ENCODE measurements at regions not wholly inside any gene's neighbourhood (a gene's known extent, or its start where the extent isn't known, plus 50 kb on each side); places are given as distances from the start of the nearest gene placed in this dataset.
A peak's percentile ranks its signal among the peaks of the same experiment; 100 is the strongest.
"Not testable (repeated sequence)": the region's sequence is repeated elsewhere in the genome, so short reads cannot be mapped to it uniquely, and the experiment has no call there.

DNA sequence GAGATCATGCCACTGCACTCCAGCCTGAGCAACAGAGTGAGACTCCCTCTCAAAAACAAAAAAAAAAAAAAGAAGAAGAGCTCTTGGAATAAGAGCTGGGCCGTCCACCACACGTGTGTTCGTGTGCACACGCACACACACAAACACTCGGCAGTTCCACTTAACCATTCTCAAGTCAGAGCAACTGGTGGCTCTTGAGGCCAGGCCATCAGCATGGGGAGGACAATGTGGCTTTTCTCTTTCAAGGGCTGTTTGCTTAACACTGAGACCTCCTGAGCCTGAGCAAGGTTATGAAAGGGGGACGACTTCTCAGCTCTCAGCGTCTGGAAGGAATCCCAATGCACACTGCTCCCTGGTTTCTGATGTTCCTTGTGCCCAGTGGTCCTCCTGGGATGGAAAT is 444.9 kb downstream of the SOX9 start:
- no peak for DNase-seq

DNA sequence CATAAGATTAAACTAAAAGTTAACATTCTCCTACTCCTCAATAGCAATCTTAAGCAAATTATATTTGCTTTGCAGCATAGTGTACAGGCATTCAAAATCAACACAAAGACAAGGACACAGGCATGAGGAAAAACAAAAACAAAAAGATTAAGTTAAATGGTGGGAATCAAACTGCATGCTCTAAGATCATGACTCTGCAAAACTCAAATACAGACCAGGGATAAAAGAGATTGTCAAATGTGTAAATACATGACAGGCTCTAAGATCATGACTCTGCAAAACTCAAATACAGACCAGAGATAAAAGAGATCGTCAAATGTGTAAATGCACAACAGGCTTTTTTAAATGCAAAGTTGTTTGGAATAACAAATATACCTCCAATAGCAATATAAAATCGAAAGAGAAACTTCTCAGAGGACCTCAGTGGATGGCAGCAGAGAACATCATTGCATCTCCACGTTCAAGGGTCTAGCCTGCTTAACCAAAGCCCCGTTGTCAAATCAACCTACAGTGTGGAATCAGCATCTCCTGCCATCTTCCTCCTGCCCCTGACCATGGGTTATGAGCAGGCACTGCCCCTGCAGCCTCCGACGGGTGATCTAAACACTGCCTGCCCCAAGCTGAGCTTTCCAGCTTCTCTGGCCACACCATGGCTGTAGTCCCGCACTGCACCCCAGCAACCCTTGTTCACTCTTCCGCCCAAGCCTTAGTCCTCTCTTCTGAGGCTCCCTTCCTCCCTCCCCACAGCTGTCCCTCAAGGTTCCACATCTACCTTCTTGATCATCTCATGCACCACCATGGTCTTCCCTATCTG is 446.1 kb downstream of the SOX9 start:
- no peak for DNase-seq

- peak; percentile 48 for DNase-seq
These were observed 447.0 kb downstream of the SOX9 start for GRCh38 chr17:72567774-72568173.

GRCh38 chr17:72569148-72569946 is 448.5 kb downstream of the SOX9 start:
- DNase-seq, result peak; percentile 58

- DNase-seq, result no peak
These were observed 451.1 kb downstream of the SOX9 start for GRCh38 chr17:72571813-72572396.

GRCh38 chr17:72572604-72573491 is 452.0 kb downstream of the SOX9 start:
- no peak for DNase-seq

GRCh38 chr17:72573492-72573801 is 452.6 kb downstream of the SOX9 start:
- DNase-seq, result not testable (repeated sequence)

GRCh38 chr17:72574675-72575510 is 454.1 kb downstream of the SOX9 start:
- no peak for DNase-seq

DNA sequence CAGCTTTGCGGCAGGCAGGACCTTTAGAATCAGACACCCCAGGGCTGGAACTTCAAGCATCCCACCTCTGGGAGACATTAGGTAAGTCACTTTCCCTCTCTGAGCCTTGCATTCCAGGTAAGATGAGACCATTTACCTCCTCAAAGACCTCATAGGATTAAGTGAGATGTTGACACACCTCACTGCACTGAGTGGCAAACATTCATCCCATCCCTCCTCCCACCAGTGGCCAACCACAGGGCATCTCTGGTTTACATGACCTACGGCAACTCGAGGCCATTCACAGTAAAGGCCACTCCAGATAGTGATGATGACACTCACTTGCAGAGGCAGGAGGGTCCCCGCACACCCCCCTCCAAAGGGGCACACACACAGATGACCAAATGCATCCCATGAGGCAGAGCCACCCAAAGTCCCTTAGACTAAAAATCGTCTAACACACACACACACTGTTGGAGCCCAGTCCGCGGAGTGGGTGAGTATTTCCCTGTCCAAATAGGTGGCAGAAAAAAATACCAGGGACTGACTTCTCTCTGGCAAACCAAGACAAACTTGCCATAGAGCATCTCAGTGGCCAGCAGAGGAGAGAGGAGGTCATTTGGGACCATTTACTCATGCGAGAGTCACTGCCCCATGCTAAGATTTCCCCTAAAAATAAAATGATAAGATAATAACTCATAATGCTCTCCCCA is 454.9 kb downstream of the SOX9 start:
- DNase-seq, result no peak

DNA sequence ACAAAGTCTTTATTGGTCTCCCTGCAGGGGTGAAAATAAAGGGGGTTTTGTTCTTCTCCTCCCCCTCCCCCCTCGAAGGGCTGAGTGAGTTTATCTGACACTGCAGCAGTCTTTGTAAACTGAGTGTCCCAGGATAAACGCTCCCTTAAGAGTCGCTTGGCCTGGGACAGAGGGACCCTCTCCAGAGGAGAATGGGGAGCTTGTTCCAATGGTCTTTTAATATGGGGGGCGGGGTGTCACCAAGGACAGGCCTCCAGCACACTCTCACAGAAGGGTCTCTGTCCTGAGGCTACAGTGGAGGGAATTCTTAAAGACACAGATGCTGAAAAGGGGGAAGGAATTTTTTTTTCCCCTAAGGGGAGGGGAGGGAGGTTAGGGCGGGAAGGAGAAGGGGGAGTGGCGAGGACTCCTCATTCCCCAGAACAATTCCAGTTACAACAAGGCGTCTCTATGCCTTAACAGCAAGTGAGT is 455.5 kb downstream of the SOX9 start:
- DNase-seq, result no peak

- no peak for DNase-seq
These were observed 458.1 kb downstream of the SOX9 start for GRCh38 chr17:72578817-72579470.

DNA sequence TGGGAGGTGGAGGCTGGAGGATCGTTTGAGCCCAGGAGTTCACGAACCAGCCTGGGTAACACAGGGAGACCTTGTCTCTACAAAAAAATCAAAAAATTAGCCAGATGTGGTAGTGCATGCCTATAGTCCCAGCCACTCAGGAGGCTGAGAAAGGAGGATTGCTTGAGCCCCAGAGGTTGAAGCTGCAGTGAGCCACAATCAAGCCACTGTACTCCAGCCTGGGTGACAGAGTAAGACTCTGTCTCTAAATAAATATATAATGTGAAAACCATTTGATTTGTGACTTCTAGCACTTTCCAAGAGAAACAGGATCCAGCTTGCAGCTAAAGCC is 459.1 kb downstream of the SOX9 start:
- no peak for DNase-seq

DNA sequence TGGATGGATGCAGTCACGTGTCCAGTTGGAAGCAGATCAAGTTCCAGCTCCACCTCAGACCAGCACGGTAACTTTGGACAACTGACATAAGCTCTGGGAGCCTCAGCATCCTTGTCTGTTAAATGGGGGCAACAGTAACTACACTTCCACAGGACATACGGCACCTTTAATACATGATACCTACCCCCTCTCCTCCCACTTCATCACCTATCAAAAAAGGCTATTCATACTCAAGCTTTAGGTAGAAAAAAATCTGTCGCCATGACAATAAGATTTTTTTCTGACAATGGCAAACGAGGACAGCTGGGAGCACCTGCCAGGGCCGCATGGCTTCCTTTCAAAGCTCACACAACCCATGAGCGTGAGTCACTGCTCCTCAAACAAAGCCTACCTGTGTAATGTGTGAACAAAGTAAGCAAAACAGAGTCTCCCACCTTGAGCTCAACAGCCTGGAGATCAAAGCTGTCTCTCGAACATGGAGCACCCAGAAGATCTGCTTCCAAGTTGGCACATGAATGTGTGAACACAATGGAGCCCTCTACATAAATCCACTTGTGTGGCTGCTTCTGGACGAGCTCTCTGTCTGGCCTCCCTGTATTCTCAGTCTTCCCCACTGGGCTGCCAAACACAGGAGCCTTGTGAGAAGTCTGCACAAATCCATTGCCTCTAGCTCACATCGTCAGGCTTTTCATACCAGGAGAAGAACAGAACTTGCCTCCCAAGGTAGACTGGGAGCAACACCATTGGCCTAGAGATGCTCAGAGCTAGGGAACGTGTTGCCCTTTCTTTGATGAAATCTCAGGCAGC is 459.7 kb downstream of the SOX9 start:
- peak; percentile 84 for DNase-seq

DNA sequence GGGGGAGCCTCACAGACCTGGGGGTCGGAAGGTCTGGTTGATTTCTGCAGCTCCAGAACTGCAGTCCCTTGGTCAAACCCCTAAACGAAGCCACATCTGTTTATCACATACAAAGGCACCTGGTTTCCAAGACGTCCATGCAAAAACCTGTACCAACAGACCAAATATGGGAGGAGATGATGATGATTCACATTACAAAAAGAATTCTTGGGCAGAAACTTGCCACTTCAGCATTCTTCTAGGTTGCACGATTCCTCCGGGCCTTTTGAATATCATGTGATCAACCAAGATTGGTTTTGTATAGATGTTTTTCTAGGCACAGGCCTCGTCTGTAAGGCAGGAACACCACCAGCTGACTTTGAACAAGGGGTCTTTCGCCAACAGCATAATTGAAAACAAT is 466.3 kb downstream of the SOX9 start:
- DNase-seq, result no peak

GRCh38 chr17:72587773-72588511 is 467.1 kb downstream of the SOX9 start:
- DNase-seq, result peak; percentile 75

DNA sequence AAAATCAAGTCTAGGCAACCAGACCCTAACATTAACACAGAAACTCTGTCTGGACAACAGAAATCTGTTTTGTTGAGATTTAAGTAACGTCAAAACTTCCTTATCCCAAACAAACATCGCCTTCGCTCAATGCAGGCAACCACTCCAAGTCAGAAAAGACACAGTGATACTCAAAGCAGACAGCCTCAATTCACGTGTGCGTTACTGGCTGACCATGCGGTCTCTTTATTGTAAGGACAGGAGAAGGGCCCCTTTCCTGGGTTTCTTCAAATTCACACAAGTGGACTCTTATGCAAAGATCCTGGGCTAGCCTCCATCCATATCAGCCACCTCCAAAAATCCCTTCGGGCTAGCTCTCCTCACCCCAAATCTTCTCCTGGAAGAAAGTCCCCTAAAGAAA is 467.7 kb downstream of the SOX9 start:
- no peak for DNase-seq

DNA sequence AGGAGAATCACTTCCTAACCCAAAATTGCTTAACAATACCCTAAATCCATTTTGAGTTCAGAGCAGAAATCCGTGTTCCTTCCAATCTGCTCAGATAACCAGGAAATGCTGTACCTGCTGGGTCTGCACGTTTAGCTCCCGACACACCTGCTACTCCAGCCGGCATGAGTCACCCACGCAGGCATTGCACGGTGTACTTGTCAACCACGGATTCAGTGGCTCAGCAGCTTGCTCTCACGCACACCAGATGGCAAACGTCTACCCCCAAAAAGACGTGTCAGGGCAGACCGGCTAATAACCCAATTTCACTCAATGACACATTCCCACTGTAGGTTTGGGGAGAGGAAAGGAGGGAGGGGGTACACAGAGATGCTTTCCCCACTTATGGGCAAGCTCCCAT is 468.1 kb downstream of the SOX9 start:
- DNase-seq, result peak; percentile 65

GRCh38 chr17:72590382-72590781 is 469.6 kb downstream of the SOX9 start:
- no peak for DNase-seq

DNA sequence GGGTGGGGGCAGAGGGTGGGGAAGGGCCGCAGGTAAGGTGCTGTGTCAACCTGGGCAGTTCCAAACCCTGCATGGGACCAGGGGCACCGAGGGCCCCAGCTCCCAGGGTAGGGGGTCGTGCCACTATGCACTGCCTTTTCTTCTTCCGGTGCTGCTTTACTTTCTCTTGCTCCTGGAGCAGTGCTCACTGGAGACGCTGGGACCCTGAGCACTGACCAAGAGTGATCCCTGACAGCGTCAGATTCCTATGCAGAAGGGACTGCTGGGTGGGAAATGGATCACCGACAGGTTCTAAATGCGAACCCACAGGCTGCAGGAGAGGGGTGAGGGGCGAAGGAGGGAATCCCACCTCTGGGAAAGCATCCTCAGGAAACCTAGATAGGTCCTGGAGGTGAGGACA is 470.1 kb downstream of the SOX9 start:
- no peak for DNase-seq
